ENCODE measurements at regions not wholly inside any gene's neighbourhood (a gene's known extent, or its start where the extent isn't known, plus 50 kb on each side); places are given as distances from the start of the nearest gene placed in this dataset.

DNA sequence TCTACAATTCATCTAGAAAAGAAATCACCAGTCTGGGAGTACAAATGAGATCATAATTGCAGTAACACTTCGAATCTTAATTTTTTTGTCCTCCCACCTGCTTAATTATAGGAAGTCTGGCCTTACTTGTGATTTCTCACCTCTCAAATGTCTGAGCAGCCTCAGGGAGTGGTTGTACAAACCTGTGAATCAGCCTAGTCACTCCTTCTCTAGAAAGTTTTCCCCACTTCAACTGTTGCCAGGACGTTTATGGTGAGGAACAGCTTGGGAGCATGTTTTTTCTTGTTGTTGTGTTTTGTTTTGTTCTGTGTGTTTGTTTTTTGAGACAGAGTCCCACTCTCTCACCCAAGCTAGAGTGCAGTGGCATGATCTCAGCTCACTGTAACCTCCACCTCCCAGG is 50.3 kb upstream of the CLDN10 start:
- DNase-seq = no peak
